ENCODE measurements at regions not wholly inside any gene's neighbourhood (a gene's known extent, or its start where the extent isn't known, plus 50 kb on each side); places are given as distances from the start of the nearest gene placed in this dataset.

DNA sequence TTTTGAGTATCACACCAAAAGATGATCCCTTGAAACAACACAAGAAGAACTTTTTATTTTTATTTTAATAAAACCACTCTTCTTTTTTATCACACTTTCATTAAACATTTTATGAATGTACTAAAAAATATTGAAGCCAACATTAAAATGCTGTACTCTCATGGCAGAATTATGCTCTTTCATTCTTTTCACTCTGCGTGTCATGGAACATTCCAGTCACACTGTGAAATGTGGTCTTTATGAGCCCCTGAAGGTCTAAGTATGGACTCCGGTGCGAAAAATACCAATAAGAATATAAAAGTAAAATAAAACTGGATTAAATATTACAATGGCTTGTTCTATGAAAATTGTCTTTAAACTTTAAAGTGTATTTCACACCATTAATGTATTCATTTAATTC is 148.4 kb downstream of the TMEM26 start:
- no peak for TF ChIP-seq EZH2 (IDR thresholded peaks at IDR 0.05; ENCODE audit: low read length)
- TF ChIP-seq, protein P1, sequence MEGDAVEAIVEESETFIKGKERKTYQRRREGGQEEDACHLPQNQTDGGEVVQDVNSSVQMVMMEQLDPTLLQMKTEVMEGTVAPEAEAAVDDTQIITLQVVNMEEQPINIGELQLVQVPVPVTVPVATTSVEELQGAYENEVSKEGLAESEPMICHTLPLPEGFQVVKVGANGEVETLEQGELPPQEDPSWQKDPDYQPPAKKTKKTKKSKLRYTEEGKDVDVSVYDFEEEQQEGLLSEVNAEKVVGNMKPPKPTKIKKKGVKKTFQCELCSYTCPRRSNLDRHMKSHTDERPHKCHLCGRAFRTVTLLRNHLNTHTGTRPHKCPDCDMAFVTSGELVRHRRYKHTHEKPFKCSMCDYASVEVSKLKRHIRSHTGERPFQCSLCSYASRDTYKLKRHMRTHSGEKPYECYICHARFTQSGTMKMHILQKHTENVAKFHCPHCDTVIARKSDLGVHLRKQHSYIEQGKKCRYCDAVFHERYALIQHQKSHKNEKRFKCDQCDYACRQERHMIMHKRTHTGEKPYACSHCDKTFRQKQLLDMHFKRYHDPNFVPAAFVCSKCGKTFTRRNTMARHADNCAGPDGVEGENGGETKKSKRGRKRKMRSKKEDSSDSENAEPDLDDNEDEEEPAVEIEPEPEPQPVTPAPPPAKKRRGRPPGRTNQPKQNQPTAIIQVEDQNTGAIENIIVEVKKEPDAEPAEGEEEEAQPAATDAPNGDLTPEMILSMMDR (optimal IDR thresholded peaks at IDR 0.05 in 1 of 3, IDR thresholded peaks at IDR 0.05 in 1 of 3, conservative IDR thresholded peaks at IDR 0.05 in 1 of 3; ENCODE audit: extremely low read depth in 1 of 3, insufficient read depth in 2 of 3, low read length in 3 of 3): no peak
- H3K9ac ChIP-seq (ENCODE audit: control insufficient read depth, extremely low read depth, insufficient read depth, low read length): no peak overlapping the region
- H3K4me2 ChIP-seq (ENCODE audit: control insufficient read depth, extremely low read depth, insufficient read depth, low read depth, low read length): no peak overlapping the region
- no peaks in the 10 kb centered on the region for H3K79me2 ChIP-seq (ENCODE audit: control insufficient read depth, insufficient read depth, low read length)
- no peak overlapping the region for H3K27ac ChIP-seq (ENCODE audit: control insufficient read depth, insufficient read depth, low read length)
- H3K4me3 ChIP-seq (ENCODE audit: control insufficient read depth in 2 of 3, extremely low read depth in 1 of 3, insufficient read depth in 2 of 3, low read depth in 1 of 3, low read length in 3 of 3): no peak overlapping the region
- no peaks in the 10 kb centered on the region for H3K4me1 ChIP-seq (ENCODE audit: control insufficient read depth, extremely low read depth, insufficient read depth, low read length)
- no peaks in the 10 kb centered on the region for H3K27me3 ChIP-seq (ENCODE audit: control insufficient read depth, extremely low read depth, insufficient read depth, low read length)
- DNase-seq (ENCODE audit: low read depth, low spot score) (no peak), FAIRE-seq (no peak)
- no peaks in the 10 kb centered on the region for H4K20me1 ChIP-seq (ENCODE audit: control insufficient read depth, extremely low read depth, insufficient read depth, low read length)
- dilution Hi-C loops (cut with MboI; ENCODE audit: extremely low pct_ligation_motif_present, low sequenced_read_pairs): no loop called here
- H2AFZ ChIP-seq (ENCODE audit: control insufficient read depth, low read length): no peak overlapping the region
- H3K9me1 ChIP-seq (ENCODE audit: control insufficient read depth, extremely low read depth, insufficient read depth, low read length): no peaks in the 10 kb centered on the region
- no peaks in the 10 kb centered on the region for H3K9me3 ChIP-seq (ENCODE audit: control insufficient read depth, low read depth, low read length)
- no peaks in the 10 kb centered on the region for H3K36me3 ChIP-seq (ENCODE audit: control insufficient read depth in 2 of 2, extremely low read depth in 1 of 2, insufficient read depth in 2 of 2, low read length in 2 of 2)

DNA sequence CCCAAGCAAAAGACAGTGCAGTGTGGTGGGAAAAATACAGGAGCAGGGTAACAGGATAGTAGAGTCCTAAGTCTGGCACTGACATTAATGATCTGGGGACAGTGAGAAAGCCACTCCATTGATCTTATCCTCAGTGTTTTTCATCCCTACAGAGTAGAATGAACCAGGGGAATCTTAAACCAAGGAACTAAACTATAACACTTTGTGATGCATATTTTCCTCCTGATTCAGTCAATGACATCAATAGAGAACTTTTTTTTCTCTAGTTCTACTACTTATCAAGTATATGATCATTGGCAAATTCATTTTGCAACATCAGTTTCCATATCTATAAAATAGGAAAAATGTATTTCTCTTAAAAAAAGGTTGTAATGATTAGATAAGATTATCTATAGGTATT is 151.1 kb downstream of the TMEM26 start:
- DNase-seq (ENCODE audit: low read depth, low spot score) (no peak), FAIRE-seq (no peak)
- Histone ChIP-seq H3K9me3 (ENCODE audit: control insufficient read depth, low read depth, low read length) (no peaks in the 10 kb centered on the region), H3K27ac (ENCODE audit: control insufficient read depth, insufficient read depth, low read length) (no peak overlapping the region), H3K36me3 (ENCODE audit: control insufficient read depth in 2 of 2, extremely low read depth in 1 of 2, insufficient read depth in 2 of 2, low read length in 2 of 2) (no peaks in the 10 kb centered on the region), H3K9ac (ENCODE audit: control insufficient read depth, extremely low read depth, insufficient read depth, low read length) (no peak overlapping the region), H3K4me3 (ENCODE audit: control insufficient read depth in 2 of 3, extremely low read depth in 1 of 3, insufficient read depth in 2 of 3, low read depth in 1 of 3, low read length in 3 of 3) (no peak overlapping the region), H3K79me2 (ENCODE audit: control insufficient read depth, insufficient read depth, low read length) (no peaks in the 10 kb centered on the region), H3K4me1 (ENCODE audit: control insufficient read depth, extremely low read depth, insufficient read depth, low read length) (no peaks in the 10 kb centered on the region), H4K20me1 (ENCODE audit: control insufficient read depth, extremely low read depth, insufficient read depth, low read length) (no peaks in the 10 kb centered on the region), H3K9me1 (ENCODE audit: control insufficient read depth, extremely low read depth, insufficient read depth, low read length) (no peaks in the 10 kb centered on the region), H2AFZ (ENCODE audit: control insufficient read depth, low read length) (no peak overlapping the region), H3K27me3 (ENCODE audit: control insufficient read depth, extremely low read depth, insufficient read depth, low read length) (no peaks in the 10 kb centered on the region), H3K4me2 (ENCODE audit: control insufficient read depth, extremely low read depth, insufficient read depth, low read depth, low read length) (no peak overlapping the region)
- dilution Hi-C loops (cut with MboI; ENCODE audit: extremely low pct_ligation_motif_present, low sequenced_read_pairs): no loop called here
- no peak for TF ChIP-seq EZH2 (IDR thresholded peaks at IDR 0.05; ENCODE audit: low read length)

DNA sequence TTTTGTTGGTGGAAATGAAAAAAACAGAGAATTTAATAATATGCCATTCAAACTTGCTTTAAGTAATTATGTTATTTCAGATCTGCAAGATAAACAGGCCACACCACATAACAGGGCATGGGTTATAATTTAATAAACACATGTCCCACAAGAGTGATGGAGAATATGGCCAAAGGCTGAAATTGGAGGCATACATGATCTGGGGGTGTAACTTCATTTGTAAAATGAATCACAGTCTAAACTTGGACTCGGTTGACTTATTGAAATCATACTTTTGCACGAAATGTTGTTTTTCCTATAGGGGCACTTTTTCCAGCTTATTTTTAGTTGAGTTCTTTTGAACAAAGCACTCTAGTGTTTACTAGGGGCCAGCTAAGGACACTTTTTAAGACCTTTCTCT is 151.6 kb downstream of the TMEM26 start:
- H3K9ac ChIP-seq (ENCODE audit: control insufficient read depth, extremely low read depth, insufficient read depth, low read length): no peak overlapping the region
- no peak for DNase-seq (ENCODE audit: low read depth, low spot score)
- no peak overlapping the region for H3K4me3 ChIP-seq (ENCODE audit: control insufficient read depth in 2 of 3, extremely low read depth in 1 of 3, insufficient read depth in 2 of 3, low read depth in 1 of 3, low read length in 3 of 3)
- H4K20me1 ChIP-seq (ENCODE audit: control insufficient read depth, extremely low read depth, insufficient read depth, low read length): no peaks in the 10 kb centered on the region
- H3K27ac ChIP-seq (ENCODE audit: control insufficient read depth, insufficient read depth, low read length): no peak overlapping the region
- no peaks in the 10 kb centered on the region for H3K4me1 ChIP-seq (ENCODE audit: control insufficient read depth, extremely low read depth, insufficient read depth, low read length)
- no peak overlapping the region for H2AFZ ChIP-seq (ENCODE audit: control insufficient read depth, low read length)
- TF ChIP-seq EZH2 (IDR thresholded peaks at IDR 0.05; ENCODE audit: low read length): no peak
- TF ChIP-seq, protein P1 (optimal IDR thresholded peaks at IDR 0.05 in 1 of 3, IDR thresholded peaks at IDR 0.05 in 1 of 3, conservative IDR thresholded peaks at IDR 0.05 in 1 of 3; ENCODE audit: extremely low read depth in 1 of 3, insufficient read depth in 2 of 3, low read length in 3 of 3): no peak
- H3K27me3 ChIP-seq (ENCODE audit: control insufficient read depth, extremely low read depth, insufficient read depth, low read length): no peaks in the 10 kb centered on the region
- H3K79me2 ChIP-seq (ENCODE audit: control insufficient read depth, insufficient read depth, low read length): no peaks in the 10 kb centered on the region
- H3K4me2 ChIP-seq (ENCODE audit: control insufficient read depth, extremely low read depth, insufficient read depth, low read depth, low read length): no peak overlapping the region
- dilution Hi-C loops (cut with MboI; ENCODE audit: extremely low pct_ligation_motif_present, low sequenced_read_pairs): no loop called here
- no peaks in the 10 kb centered on the region for H3K9me1 ChIP-seq (ENCODE audit: control insufficient read depth, extremely low read depth, insufficient read depth, low read length)
- no peak for FAIRE-seq
- H3K9me3 ChIP-seq (ENCODE audit: control insufficient read depth, low read depth, low read length): no peaks in the 10 kb centered on the region
- H3K36me3 ChIP-seq (ENCODE audit: control insufficient read depth in 2 of 2, extremely low read depth in 1 of 2, insufficient read depth in 2 of 2, low read length in 2 of 2): no peaks in the 10 kb centered on the region

Data from keratinocyte (primary cell).